Type B pancreatic cell (in vitro differentiated cells): ENCODE measurements at regions not wholly inside any gene's neighbourhood (a gene's known extent, or its start where the extent isn't known, plus 50 kb on each side); places are given as distances from the start of the nearest gene placed in this dataset.
A peak's percentile ranks its signal among the peaks of the same experiment; 100 is the strongest.
"Not testable (repeated sequence)": the region's sequence is repeated elsewhere in the genome, so short reads cannot be mapped to it uniquely, and the experiment has no call there.

Source experiments
- DNase-seq: peaks from one replicate; pipeline ENCODE4 v3.0.0; 2021; ENCODE audit warnings: mixed read lengths; ENCODE audit not compliant: unreplicated experiment; ENCODE audit errors: extremely low spot score
- H3K27ac Mint-ChIP-seq: 2 replicates; pipeline ENCODE4 v1.8.0; 2021; ENCODE audit warnings: mild to moderate bottlenecking, mixed read lengths
- H3K27me3 Mint-ChIP-seq: 2 replicates; pipeline ENCODE4 v1.8.0; 2021; ENCODE audit warnings: mixed read lengths
- H3K36me3 Mint-ChIP-seq: 2 replicates; pipeline ENCODE4 v1.8.0; 2021; ENCODE audit warnings: mixed read lengths
- H3K4me1 Mint-ChIP-seq: one replicate; pipeline ENCODE4 v1.8.0; 2021; ENCODE audit warnings: mixed read lengths; ENCODE audit not compliant: unreplicated experiment
- H3K4me3 Mint-ChIP-seq: 2 replicates; pipeline ENCODE4 v1.8.0; 2021; ENCODE audit warnings: mild to moderate bottlenecking, mixed read lengths
- H3K9me3 Mint-ChIP-seq: 2 replicates; pipeline ENCODE4 v1.8.0; 2021; ENCODE audit warnings: mixed read lengths
- TF ChIP-seq, protein P1 (sequence below): fragments of 200-600 bp; sonication (generic); conservative IDR thresholded peaks from 2 replicates; pipeline ENCODE4 v1.5.0; 2021; ENCODE audit warnings: antibody characterized with exemption, mild to moderate bottlenecking

DNA sequence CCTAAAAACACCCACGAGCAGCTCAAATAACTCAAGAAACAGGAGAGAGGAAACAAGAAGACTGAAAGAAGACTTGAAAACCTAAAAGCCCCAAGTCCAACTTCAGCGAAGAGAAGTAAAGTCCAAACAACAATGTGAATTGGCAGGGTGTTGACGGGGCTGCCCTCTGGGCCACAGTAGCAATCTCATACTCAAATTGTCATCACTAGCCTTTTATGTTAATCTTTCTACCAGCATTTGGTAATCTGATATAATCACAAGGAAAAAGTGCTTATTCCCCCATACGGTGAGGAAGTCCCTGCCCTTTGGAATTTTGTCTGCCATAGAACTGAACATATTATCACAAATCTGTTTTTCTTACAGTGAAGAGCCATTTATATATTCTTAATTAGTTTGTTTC is 51.5 kb upstream of the IFNE start:
- DNase-seq = no peak
- H3K36me3 Mint-ChIP-seq = peaks cover 8% of the 10 kb centered on the region
- TF ChIP-seq, protein P1, sequence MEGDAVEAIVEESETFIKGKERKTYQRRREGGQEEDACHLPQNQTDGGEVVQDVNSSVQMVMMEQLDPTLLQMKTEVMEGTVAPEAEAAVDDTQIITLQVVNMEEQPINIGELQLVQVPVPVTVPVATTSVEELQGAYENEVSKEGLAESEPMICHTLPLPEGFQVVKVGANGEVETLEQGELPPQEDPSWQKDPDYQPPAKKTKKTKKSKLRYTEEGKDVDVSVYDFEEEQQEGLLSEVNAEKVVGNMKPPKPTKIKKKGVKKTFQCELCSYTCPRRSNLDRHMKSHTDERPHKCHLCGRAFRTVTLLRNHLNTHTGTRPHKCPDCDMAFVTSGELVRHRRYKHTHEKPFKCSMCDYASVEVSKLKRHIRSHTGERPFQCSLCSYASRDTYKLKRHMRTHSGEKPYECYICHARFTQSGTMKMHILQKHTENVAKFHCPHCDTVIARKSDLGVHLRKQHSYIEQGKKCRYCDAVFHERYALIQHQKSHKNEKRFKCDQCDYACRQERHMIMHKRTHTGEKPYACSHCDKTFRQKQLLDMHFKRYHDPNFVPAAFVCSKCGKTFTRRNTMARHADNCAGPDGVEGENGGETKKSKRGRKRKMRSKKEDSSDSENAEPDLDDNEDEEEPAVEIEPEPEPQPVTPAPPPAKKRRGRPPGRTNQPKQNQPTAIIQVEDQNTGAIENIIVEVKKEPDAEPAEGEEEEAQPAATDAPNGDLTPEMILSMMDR = no peak
- no peaks in the 10 kb centered on the region for H3K4me1 Mint-ChIP-seq
- H3K4me3 Mint-ChIP-seq = no peak overlapping the region
- H3K9me3 Mint-ChIP-seq = no peaks in the 10 kb centered on the region
- H3K27ac Mint-ChIP-seq = no peak overlapping the region
- H3K27me3 Mint-ChIP-seq = no peaks in the 10 kb centered on the region

DNA sequence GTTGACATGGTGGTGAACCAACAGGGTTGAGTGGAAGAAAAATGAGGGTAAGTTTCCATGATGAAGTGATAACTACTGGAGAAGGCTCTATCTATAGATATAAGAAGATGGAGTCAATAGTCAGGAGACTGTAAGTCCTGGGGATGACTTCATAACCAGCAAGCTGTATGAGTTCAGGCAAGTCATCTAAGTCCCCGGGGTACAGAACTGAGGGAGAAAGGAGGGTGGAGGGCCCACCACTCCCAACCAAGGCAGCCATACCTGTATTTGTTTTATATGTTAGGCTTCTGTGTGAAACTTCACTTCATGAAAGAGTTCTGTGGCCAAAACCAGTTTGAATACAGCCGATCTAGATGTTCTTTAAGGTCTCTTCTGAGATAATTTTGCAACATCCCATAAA is 53.3 kb upstream of the IFNE start:
- H3K9me3 Mint-ChIP-seq = no peaks in the 10 kb centered on the region
- no peak overlapping the region for H3K4me3 Mint-ChIP-seq
- no peaks in the 10 kb centered on the region for H3K36me3 Mint-ChIP-seq

DNA sequence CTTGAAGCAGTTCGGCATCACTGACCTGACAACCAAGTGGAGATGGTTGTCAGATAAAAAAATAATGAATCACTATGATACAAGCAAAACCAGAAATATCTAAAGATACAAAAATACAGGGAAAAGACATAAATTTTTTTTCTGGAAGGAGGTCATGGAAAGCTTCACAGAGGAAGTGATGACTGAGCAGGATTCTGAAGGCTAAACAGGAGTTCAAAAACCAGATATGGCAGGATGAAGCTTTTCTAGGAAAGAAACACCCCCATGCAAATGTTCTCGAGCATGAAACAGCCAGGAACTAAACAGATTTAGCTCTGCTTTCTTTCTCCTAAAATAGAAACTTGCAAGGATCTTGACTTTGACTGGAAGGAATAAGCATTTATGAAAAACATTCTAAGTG is 60.7 kb upstream of the IFNE start:
- no peaks in the 10 kb centered on the region for H3K9me3 Mint-ChIP-seq
- no peaks in the 10 kb centered on the region for H3K4me1 Mint-ChIP-seq
- TF ChIP-seq, protein P1 = no peak
- H3K27ac Mint-ChIP-seq = peak overlapping the region; percentile 40
- H3K36me3 Mint-ChIP-seq = no peaks in the 10 kb centered on the region
- H3K27me3 Mint-ChIP-seq = no peaks in the 10 kb centered on the region
- H3K4me3 Mint-ChIP-seq = peak overlapping the region; percentile 34
- DNase-seq = no peak

More for the DNA sequence above, 53.3 kb upstream of the IFNE start:
- no peak overlapping the region for H3K27ac Mint-ChIP-seq
- TF ChIP-seq, protein P1 = no peak
- H3K27me3 Mint-ChIP-seq = no peaks in the 10 kb centered on the region
- H3K4me1 Mint-ChIP-seq = no peaks in the 10 kb centered on the region
- no peak for DNase-seq

DNA sequence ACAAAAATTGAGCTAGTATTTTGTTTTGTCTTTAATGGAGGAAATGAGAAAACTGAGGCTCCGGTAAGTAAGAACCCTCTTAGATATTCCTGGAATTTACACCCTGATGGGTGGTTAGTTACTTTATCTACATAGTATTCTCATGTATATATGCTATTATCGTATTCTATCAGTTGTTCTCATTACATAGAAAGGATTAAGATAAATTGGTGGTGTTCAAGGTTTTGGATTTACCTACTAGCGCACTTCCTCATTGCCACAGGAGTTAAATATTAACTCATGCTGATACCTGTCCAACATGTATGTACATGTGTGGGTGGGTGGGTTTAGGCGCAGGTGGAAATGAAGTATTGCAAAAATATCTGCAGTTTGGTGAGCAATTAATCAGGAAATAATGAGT is 61.1 kb upstream of the IFNE start:
- Mint-ChIP-seq H3K27me3 (no peaks in the 10 kb centered on the region), H3K4me3 (peak overlapping the region; percentile 16), H3K9me3 (no peaks in the 10 kb centered on the region), H3K4me1 (no peaks in the 10 kb centered on the region), H3K27ac (peak overlapping the region; percentile 40), H3K36me3 (no peaks in the 10 kb centered on the region)
- DNase-seq = no peak
- TF ChIP-seq, protein P1 = no peak

DNA sequence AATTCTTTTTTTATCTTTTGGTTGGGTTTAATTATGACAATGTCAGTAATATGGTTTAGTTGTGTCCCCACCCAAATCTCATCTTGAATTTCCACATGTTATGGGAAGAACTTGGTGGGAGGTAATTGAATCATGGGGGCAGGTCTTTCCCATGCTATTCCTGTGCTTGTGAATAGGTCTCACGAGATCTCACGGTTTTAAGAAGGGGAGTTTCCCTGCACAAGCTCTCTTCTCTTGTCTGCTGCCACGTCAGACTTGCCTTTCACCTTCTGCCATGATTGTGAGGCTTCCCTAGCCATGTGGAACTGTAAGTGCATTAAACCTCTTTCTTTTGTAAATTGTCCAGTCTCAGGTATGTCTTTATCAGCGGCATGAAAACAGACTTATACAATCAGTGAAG is 61.7 kb upstream of the IFNE start:
- DNase-seq, H3K36me3 Mint-ChIP-seq, H3K9me3 Mint-ChIP-seq, H3K4me3 Mint-ChIP-seq, H3K27me3 Mint-ChIP-seq, H3K27ac Mint-ChIP-seq, H3K4me1 Mint-ChIP-seq: not testable (repeated sequence)

DNA sequence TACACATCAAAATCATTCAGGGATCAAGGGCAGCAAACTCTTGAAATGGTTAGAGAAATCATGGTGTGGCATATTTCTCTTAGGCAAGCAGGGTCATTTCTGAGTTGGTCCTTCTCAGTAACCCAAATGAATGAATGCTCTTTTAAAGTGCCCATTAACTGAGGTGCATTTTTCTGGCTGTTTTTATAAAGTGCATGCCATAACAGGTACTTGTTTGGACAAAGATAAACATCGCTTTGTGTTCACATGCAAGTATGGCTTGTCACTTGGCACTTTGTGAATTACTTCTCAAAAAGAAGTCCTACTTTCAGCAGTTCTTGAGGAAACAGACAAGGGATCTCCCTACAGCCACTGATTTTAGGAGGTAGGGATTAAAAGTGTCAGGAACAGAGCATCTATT is 64.8 kb upstream of the IFNE start:
- TF ChIP-seq, protein P1 = no peak
- H3K4me3 Mint-ChIP-seq = no peak overlapping the region
- no peaks in the 10 kb centered on the region for H3K36me3 Mint-ChIP-seq
- H3K27me3 Mint-ChIP-seq = no peaks in the 10 kb centered on the region
- no peaks in the 10 kb centered on the region for H3K9me3 Mint-ChIP-seq
- H3K27ac Mint-ChIP-seq = no peak overlapping the region
- H3K4me1 Mint-ChIP-seq = peaks cover 11% of the 10 kb centered on the region
- no peak for DNase-seq
